Keratinocyte (primary cell): ENCODE measurements at regions not wholly inside any gene's neighbourhood (a gene's known extent, or its start where the extent isn't known, plus 50 kb on each side); places are given as distances from the start of the nearest gene placed in this dataset.
"Not testable (repeated sequence)": the region's sequence is repeated elsewhere in the genome, so short reads cannot be mapped to it uniquely, and the experiment has no call there.

Source experiments
- EZH2 ChIP-seq: IDR thresholded peaks from one replicate; pipeline ENCODE4 v1.6.1; 2012; ENCODE audit warnings: inconsistent platforms, mild to moderate bottlenecking, low read length, moderate library complexity
- TF ChIP-seq, protein P1 (sequence below), 3 experiments: IDR thresholded peaks in 1 of 3; conservative IDR thresholded peaks in 1 of 3; optimal IDR thresholded peaks in 1 of 3; 2 replicates in 2 of 3; 3 replicates in 1 of 3; pipeline versions ENCODE3 to v1.5.1; 2011; ENCODE audit warnings: low read length in 3 of 3, mild to moderate bottlenecking in 3 of 3, moderate library complexity in 2 of 3, control low read depth in 1 of 3, inconsistent platforms in 1 of 3; ENCODE audit not compliant: insufficient read depth in 2 of 3; ENCODE audit errors: extremely low read depth in 1 of 3

DNA sequence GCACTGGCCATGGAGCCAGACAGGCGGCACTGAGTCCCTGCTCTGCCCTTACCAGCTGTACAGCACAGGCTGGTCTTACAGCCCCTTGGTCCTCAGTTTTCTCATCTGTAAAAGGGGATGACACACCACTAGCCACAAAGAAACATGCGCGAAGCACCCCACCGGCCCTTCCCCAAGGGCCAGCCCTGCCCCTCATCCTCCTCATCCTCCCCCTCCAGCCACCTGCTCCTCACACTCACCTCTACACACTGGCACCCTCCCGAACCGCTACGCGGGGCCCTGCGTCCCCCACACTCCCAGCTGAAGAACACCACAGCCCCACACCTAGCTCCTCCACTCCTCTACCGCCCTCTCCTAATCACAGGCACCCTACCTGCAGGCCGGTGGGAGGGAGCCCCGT is 138.4 kb downstream of the TNFRSF13B start:
- TF ChIP-seq, protein P1, sequence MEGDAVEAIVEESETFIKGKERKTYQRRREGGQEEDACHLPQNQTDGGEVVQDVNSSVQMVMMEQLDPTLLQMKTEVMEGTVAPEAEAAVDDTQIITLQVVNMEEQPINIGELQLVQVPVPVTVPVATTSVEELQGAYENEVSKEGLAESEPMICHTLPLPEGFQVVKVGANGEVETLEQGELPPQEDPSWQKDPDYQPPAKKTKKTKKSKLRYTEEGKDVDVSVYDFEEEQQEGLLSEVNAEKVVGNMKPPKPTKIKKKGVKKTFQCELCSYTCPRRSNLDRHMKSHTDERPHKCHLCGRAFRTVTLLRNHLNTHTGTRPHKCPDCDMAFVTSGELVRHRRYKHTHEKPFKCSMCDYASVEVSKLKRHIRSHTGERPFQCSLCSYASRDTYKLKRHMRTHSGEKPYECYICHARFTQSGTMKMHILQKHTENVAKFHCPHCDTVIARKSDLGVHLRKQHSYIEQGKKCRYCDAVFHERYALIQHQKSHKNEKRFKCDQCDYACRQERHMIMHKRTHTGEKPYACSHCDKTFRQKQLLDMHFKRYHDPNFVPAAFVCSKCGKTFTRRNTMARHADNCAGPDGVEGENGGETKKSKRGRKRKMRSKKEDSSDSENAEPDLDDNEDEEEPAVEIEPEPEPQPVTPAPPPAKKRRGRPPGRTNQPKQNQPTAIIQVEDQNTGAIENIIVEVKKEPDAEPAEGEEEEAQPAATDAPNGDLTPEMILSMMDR (optimal IDR thresholded peaks at IDR 0.05 in 1 of 3, IDR thresholded peaks at IDR 0.05 in 1 of 3, conservative IDR thresholded peaks at IDR 0.05 in 1 of 3; ENCODE audit: extremely low read depth in 1 of 3, insufficient read depth in 2 of 3, low read length in 3 of 3), result not testable (repeated sequence)
- not testable (repeated sequence) for TF ChIP-seq EZH2
